GM12878 (cell line): ENCODE measurements at regions not wholly inside any gene's neighbourhood (a gene's known extent, or its start where the extent isn't known, plus 50 kb on each side); places are given as distances from the start of the nearest gene placed in this dataset.

Experiments used
- CTCF ChIP-seq, 3 experiments: IDR thresholded peaks in 2 of 3; conservative IDR thresholded peaks in 1 of 3; 2 replicates each; pipeline ENCODE4 v1.5.1; 2011; ENCODE audit warnings: low read depth in 3 of 3, low read length in 3 of 3, mild to moderate bottlenecking in 3 of 3, control low read depth in 2 of 3, moderate library complexity in 2 of 3, inconsistent platforms in 1 of 3, mixed read lengths in 1 of 3; ENCODE audit not compliant: control insufficient read depth in 2 of 3, insufficient read depth in 1 of 3; ENCODE audit errors: extremely low read depth in 1 of 3
- EZH2 ChIP-seq: IDR thresholded peaks from 2 replicates; pipeline ENCODE4 v1.6.1; 2012; ENCODE audit warnings: low read depth, mild to moderate bottlenecking, control low read depth, inconsistent platforms, low read length, borderline replicate concordance; ENCODE audit not compliant: control insufficient read depth
- JUNB ChIP-seq: IDR thresholded peaks from 2 replicates; pipeline ENCODE4 v1.6.1; 2016; ENCODE audit warnings: antibody characterized with exemption, mild to moderate bottlenecking
- RBBP5 ChIP-seq: fragments of 200-600 bp; sonication (generic); conservative IDR thresholded peaks from 2 replicates; pipeline ENCODE4 v1.6.1; 2016

DNA sequence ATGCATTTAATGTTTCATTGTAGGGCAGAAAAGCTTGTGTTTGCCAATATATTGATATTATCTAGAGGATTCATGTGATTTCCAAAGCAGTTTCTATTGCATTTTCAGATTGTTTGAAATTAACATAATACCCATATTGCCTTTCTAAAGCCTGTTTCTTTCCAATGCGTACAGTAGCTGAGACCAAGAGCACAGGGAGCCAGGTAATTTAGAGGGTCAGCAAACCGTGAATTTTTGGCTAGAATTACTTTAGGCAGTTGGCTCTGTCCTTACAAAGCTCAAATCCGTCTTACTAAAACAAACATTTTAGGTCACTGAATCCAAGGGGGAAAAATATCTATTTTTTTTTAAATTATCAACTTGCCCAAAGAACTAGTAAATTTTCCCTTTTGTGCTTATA is 604.9 kb upstream of the ADARB2 start:
- TF ChIP-seq CTCF (IDR thresholded peaks at IDR 0.05 in 2 of 3, conservative IDR thresholded peaks at IDR 0.05 in 1 of 3; ENCODE audit: control insufficient read depth in 2 of 3, extremely low read depth in 1 of 3, insufficient read depth in 1 of 3, low read depth in 3 of 3, low read length in 3 of 3): no peak
- no peak for TF ChIP-seq RBBP5
- TF ChIP-seq JUNB: no peak
- no peak for TF ChIP-seq EZH2
